ENCODE measurements at regions not wholly inside any gene's neighbourhood (a gene's known extent, or its start where the extent isn't known, plus 50 kb on each side); places are given as distances from the start of the nearest gene placed in this dataset.
"Not testable (repeated sequence)": the region's sequence is repeated elsewhere in the genome, so short reads cannot be mapped to it uniquely, and the experiment has no call there.

DNA sequence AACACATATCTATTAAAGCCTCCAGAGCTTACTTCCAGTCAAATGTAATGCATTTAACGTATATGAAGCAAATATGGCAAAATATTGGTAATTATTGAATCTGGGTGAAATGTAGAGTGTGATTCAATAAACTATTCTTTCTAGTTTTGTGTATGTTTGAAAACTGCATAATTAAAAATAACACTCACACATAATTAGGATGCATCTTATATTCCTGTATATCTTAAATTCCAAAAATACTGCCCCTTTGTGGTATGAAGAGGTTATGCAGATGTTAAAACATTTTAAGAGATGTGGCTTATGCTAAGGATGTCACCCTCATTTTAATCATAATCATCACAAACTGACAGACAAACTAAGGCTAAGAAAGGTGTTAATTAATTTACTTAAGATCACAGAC is 182.9 kb downstream of the COX18 start:
- DNase-seq (ENCODE audit: low spot score in 2 of 2) = no peak
- ATAC-seq (ENCODE audit: low read depth) = no peak
- H3K36me3 Mint-ChIP-seq = no peaks in the 10 kb centered on the region
- peaks cover 1% of the 10 kb centered on the region for H3K27me3 Mint-ChIP-seq
- H3K4me1 Mint-ChIP-seq = no peaks in the 10 kb centered on the region
- H3K4me3 Mint-ChIP-seq = no peak overlapping the region
- H3K9me3 Mint-ChIP-seq = no peaks in the 10 kb centered on the region
- no peak overlapping the region for H3K27ac Mint-ChIP-seq

GRCh38 chr4:72884225-72884624 is 185.3 kb downstream of the COX18 start:
- H3K27me3 Mint-ChIP-seq; H3K4me1 Mint-ChIP-seq; H3K4me3 Mint-ChIP-seq; H3K36me3 Mint-ChIP-seq; ATAC-seq (ENCODE audit: low read depth); H3K27ac Mint-ChIP-seq; DNase-seq (ENCODE audit: low spot score in 2 of 2); H3K9me3 Mint-ChIP-seq: not testable (repeated sequence)

- no peak for ATAC-seq (ENCODE audit: low read depth)
- H3K4me3 Mint-ChIP-seq = no peak overlapping the region
- DNase-seq (ENCODE audit: low spot score in 2 of 2) = no peak
- no peak overlapping the region for H3K27ac Mint-ChIP-seq
- no peaks in the 10 kb centered on the region for H3K36me3 Mint-ChIP-seq
- H3K9me3 Mint-ChIP-seq = peaks cover 2% of the 10 kb centered on the region
- H3K27me3 Mint-ChIP-seq = no peaks in the 10 kb centered on the region
- no peaks in the 10 kb centered on the region for H3K4me1 Mint-ChIP-seq
Observed at GRCh38 chr4:72876946-72877345, 192.6 kb downstream of the COX18 start.

- DNase-seq (ENCODE audit: low spot score in 2 of 2) (no peak), ATAC-seq (ENCODE audit: low read depth) (no peak)
- Mint-ChIP-seq H3K9me3 (peaks cover 2% of the 10 kb centered on the region), H3K4me3 (no peak overlapping the region), H3K4me1 (no peaks in the 10 kb centered on the region), H3K36me3 (no peaks in the 10 kb centered on the region), H3K27me3 (no peaks in the 10 kb centered on the region), H3K27ac (no peak overlapping the region)
Observed at GRCh38 chr4:72875545-72875944, 194.0 kb downstream of the COX18 start.

DNA sequence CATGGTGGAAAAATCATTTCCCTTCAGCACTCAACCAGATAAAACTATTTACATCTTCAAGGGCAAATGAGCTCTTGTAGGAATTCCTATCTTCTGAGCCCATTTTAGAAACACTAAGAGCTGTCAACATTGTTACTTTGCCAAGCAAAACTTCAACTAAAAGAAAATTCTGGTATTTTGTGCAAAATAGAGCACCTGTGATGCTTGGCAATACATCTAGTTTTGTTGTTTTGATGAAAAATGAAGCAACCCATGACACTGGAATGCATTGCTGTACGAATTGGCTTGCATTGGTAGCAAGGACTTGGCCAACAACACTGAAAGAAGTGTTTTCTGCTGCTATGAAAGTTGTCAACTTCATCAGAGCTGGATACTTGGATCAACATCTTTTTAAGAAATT is 194.4 kb downstream of the COX18 start:
- DNase-seq (ENCODE audit: low spot score in 2 of 2) (no peak), ATAC-seq (ENCODE audit: low read depth) (no peak)
- H3K27ac Mint-ChIP-seq = no peak overlapping the region
- H3K4me3 Mint-ChIP-seq = no peak overlapping the region
- no peaks in the 10 kb centered on the region for H3K36me3 Mint-ChIP-seq
- no peaks in the 10 kb centered on the region for H3K27me3 Mint-ChIP-seq
- H3K9me3 Mint-ChIP-seq = peaks cover 4% of the 10 kb centered on the region
- H3K4me1 Mint-ChIP-seq = no peaks in the 10 kb centered on the region

DNA sequence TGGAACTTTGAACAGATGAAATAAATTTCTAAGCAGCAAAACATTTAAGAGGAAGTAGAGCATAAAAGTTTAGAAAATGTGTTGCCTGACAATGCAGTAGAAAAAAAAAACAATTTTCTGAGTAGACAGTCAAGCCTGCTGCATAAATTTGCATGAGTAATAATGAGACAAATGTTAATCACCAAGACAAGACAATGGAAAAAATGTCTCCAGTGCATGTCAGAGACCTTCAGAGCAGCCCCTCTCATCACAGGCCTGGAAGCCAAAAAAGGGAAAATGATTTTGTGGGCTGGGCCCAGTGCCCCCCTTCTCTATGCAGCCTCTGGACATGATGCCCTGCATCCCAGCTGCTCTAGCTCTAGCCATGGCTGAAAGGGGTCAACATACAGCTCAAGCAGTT is 204.6 kb downstream of the COX18 start:
- ATAC-seq (ENCODE audit: low read depth) (no peak), DNase-seq (ENCODE audit: low spot score in 2 of 2) (no peak)
- Mint-ChIP-seq H3K27me3 (peaks cover 1% of the 10 kb centered on the region), H3K4me1 (no peaks in the 10 kb centered on the region), H3K4me3 (no peak overlapping the region), H3K9me3 (no peaks in the 10 kb centered on the region), H3K27ac (no peak overlapping the region), H3K36me3 (no peaks in the 10 kb centered on the region)

GRCh38 chr4:72864277-72864676 is 205.2 kb downstream of the COX18 start:
- not testable (repeated sequence) for H3K4me3 Mint-ChIP-seq; H3K9me3 Mint-ChIP-seq; H3K36me3 Mint-ChIP-seq; DNase-seq (ENCODE audit: low spot score in 2 of 2); H3K4me1 Mint-ChIP-seq; H3K27ac Mint-ChIP-seq; H3K27me3 Mint-ChIP-seq; ATAC-seq (ENCODE audit: low read depth)

- ATAC-seq (ENCODE audit: low read depth) = no peak
- Mint-ChIP-seq H3K36me3 (no peaks in the 10 kb centered on the region), H3K4me3 (no peak overlapping the region), H3K27me3 (peaks cover 1% of the 10 kb centered on the region), H3K27ac (no peak overlapping the region), H3K9me3 (no peaks in the 10 kb centered on the region), H3K4me1 (no peaks in the 10 kb centered on the region)
- no peak for DNase-seq (ENCODE audit: low spot score in 2 of 2)
Observed at GRCh38 chr4:72860766-72861165, 208.8 kb downstream of the COX18 start.

GRCh38 chr4:72858328-72858727 is 211.2 kb downstream of the COX18 start:
- Mint-ChIP-seq H3K27me3 (peaks cover 1% of the 10 kb centered on the region), H3K4me3 (no peak overlapping the region), H3K4me1 (no peaks in the 10 kb centered on the region), H3K9me3 (peaks cover 3% of the 10 kb centered on the region), H3K36me3 (no peaks in the 10 kb centered on the region), H3K27ac (no peak overlapping the region)
- ATAC-seq (ENCODE audit: low read depth) (no peak), DNase-seq (ENCODE audit: low spot score in 2 of 2) (no peak)

DNA sequence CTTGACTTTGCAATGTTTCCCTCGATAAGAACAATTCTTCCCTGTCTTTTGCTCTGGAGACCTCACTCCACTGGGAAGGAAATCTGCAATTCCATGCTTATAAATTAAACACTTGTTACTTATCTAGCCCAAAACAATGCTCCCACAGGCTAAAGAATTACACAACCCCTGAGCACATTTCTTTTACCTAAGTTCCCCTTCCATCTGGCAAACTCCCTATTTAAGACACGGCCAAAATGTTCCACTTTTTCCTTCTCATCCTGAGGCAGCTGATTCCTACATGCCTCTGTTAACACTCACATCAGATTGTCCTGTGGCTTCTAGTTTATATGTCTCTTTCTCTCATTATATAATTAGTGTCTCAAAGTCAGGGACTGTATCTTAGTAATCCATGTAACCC is 211.7 kb downstream of the COX18 start:
- no peak overlapping the region for H3K27ac Mint-ChIP-seq
- DNase-seq (ENCODE audit: low spot score in 2 of 2) (no peak), ATAC-seq (ENCODE audit: low read depth) (no peak)
- H3K9me3 Mint-ChIP-seq = peaks cover 3% of the 10 kb centered on the region
- H3K4me3 Mint-ChIP-seq = no peak overlapping the region
- peaks cover 1% of the 10 kb centered on the region for H3K27me3 Mint-ChIP-seq
- H3K4me1 Mint-ChIP-seq = no peaks in the 10 kb centered on the region
- no peaks in the 10 kb centered on the region for H3K36me3 Mint-ChIP-seq

GRCh38 chr4:72857216-72857615 is 212.3 kb downstream of the COX18 start:
- Mint-ChIP-seq H3K4me3 (no peak overlapping the region), H3K9me3 (peaks cover 5% of the 10 kb centered on the region), H3K36me3 (no peaks in the 10 kb centered on the region), H3K27ac (no peak overlapping the region), H3K4me1 (no peaks in the 10 kb centered on the region), H3K27me3 (peaks cover 4% of the 10 kb centered on the region)
- DNase-seq (ENCODE audit: low spot score in 2 of 2) (no peak), ATAC-seq (ENCODE audit: low read depth) (no peak)

DNA sequence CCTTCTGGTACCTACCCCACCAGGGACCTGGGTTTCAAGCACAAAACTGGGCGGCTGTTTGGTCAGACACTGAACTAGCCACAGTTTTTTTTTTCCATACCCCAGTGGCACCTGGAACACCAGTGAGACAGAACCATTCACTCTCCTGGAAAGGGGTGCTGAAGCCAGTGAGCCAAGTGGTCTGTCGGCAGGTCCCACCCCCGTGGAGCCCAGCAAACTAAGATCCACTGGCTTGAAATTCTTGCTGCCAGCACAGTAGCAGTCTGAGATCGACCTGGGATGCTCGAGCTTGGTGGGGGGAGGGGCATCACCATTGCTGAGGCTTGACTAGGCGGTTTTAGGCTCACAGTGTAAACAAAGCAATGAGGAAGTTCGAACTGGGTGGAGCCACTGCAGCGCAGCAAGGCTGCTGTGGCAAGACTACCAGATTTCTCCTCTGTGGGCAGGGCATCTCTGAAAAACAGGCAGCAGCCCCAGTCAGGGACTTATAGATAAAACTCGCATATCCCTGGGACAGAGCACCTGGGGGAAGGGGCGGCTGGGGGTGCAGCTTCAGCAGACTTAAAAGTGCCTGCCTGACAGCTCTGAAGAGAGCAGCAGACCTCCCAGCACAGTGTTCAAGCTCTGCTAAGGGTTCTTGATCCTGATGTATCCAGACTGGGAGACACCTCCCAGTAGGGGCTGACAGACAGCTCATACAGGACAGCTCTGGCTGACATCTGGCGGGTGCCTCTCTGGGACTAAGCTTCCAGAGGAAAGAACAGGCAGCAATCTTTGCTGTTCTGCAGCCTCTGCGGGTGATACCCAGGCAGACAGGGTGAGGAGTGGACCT is 223.0 kb downstream of the COX18 start:
- no peak overlapping the region for H3K4me3 Mint-ChIP-seq
- no peak overlapping the region for H3K27ac Mint-ChIP-seq
- DNase-seq (ENCODE audit: low spot score in 2 of 2) (peak in 1 of 2 donors; percentile 1), ATAC-seq (ENCODE audit: low read depth) (peak; percentile 64)
- H3K27me3 Mint-ChIP-seq = peaks cover 1% of the 10 kb centered on the region
- no peaks in the 10 kb centered on the region for H3K36me3 Mint-ChIP-seq
- H3K4me1 Mint-ChIP-seq = peaks cover 2% of the 10 kb centered on the region
- peaks cover 4% of the 10 kb centered on the region for H3K9me3 Mint-ChIP-seq

GRCh38 chr4:72843466-72843865 is 226.1 kb downstream of the COX18 start:
- Mint-ChIP-seq H3K27me3 (peaks cover 1% of the 10 kb centered on the region), H3K4me3 (no peak overlapping the region), H3K4me1 (peaks cover 2% of the 10 kb centered on the region), H3K27ac (no peak overlapping the region), H3K36me3 (no peaks in the 10 kb centered on the region), H3K9me3 (peaks cover under 1% of the 10 kb centered on the region)
- ATAC-seq (ENCODE audit: low read depth) (no peak), DNase-seq (ENCODE audit: low spot score in 2 of 2) (no peak)

DNA sequence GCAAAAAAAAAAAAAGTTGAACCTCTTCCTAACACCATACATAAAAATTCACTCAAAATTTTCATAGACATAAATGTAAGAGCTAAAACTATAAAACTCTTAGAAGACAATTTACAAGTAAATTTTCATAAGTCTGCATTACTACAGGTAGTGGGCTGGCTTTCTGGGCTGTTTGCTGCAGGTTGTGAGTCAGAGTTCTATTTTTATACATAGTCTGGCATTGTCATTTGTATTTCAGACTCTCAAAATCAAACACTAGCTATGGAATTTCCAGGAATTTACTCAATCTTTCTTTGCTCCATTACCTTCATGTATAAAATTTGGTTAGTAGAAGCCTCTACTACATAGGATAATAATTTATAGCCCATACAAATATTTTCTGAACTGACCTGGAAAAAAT is 227.2 kb downstream of the COX18 start:
- H3K4me1 Mint-ChIP-seq = peaks cover under 1% of the 10 kb centered on the region
- no peaks in the 10 kb centered on the region for H3K36me3 Mint-ChIP-seq
- H3K27ac Mint-ChIP-seq = no peak overlapping the region
- no peak for DNase-seq (ENCODE audit: low spot score in 2 of 2)
- peaks cover 3% of the 10 kb centered on the region for H3K9me3 Mint-ChIP-seq
- no peak for ATAC-seq (ENCODE audit: low read depth)
- H3K4me3 Mint-ChIP-seq = no peak overlapping the region
- no peaks in the 10 kb centered on the region for H3K27me3 Mint-ChIP-seq

GRCh38 chr4:72840166-72840565 is 229.3 kb downstream of the COX18 start:
- not testable (repeated sequence) for H3K9me3 Mint-ChIP-seq; H3K27ac Mint-ChIP-seq; H3K4me1 Mint-ChIP-seq; H3K36me3 Mint-ChIP-seq; DNase-seq (ENCODE audit: low spot score in 2 of 2); ATAC-seq (ENCODE audit: low read depth); H3K27me3 Mint-ChIP-seq; H3K4me3 Mint-ChIP-seq
